SK-N-MC (cell line): ENCODE measurements at regions not wholly inside any gene's neighbourhood (a gene's known extent, or its start where the extent isn't known, plus 50 kb on each side); places are given as distances from the start of the nearest gene placed in this dataset.

ENCODE experiments used
- DNase-seq: peaks from one replicate; pipeline ENCODE4 v3.0.0-alpha.2; 2011; ENCODE audit warnings: low read depth, low spot score
- H3K27ac ChIP-seq: fragments of 200-600 bp; sonication (generic); 2 replicates; pipeline ENCODE4 v1.5.1; 2016; ENCODE audit warnings: mixed run types
- H3K36me3 ChIP-seq: fragments of 200-600 bp; sonication (generic); 2 replicates; pipeline ENCODE4 v1.6.1; 2017; ENCODE audit warnings: antibody characterized with exemption, low read length, mixed read lengths; ENCODE audit not compliant: insufficient read depth
- H3K4me3 ChIP-seq: fragments of 200-600 bp; sonication (generic); 2 replicates; pipeline ENCODE4 v1.5.1; 2016
- H3K9ac ChIP-seq: fragments of 200-600 bp; sonication (generic); 2 replicates; pipeline ENCODE4 v1.8.0; 2017; ENCODE audit warnings: mixed run types, mixed read lengths; ENCODE audit not compliant: insufficient read length
- H3K9me3 ChIP-seq: fragments of 200-600 bp; sonication (generic); 2 replicates; pipeline ENCODE4 v1.6.1; 2017; ENCODE audit warnings: low read depth, mild to moderate bottlenecking, antibody characterized with exemption, low read length, moderate library complexity, mixed read lengths
- EZH2 ChIP-seq: fragments of 200-600 bp; sonication (generic); IDR thresholded peaks from one replicate; pipeline ENCODE4 v1.6.1; 2017; ENCODE audit warnings: antibody characterized with exemption
- FOXP2 ChIP-seq: optimal IDR thresholded peaks from 2 replicates; pipeline ENCODE3; 2011; ENCODE audit warnings: mild to moderate bottlenecking, moderate library complexity; ENCODE audit not compliant: insufficient read depth; ENCODE audit errors: extremely low read length, control extremely low read depth
- POLR2AphosphoS5 ChIP-seq: IDR thresholded peaks from 2 replicates; pipeline ENCODE4 v1.6.1; 2012; ENCODE audit warnings: mild to moderate bottlenecking, low read depth, low read length, borderline replicate concordance

DNA sequence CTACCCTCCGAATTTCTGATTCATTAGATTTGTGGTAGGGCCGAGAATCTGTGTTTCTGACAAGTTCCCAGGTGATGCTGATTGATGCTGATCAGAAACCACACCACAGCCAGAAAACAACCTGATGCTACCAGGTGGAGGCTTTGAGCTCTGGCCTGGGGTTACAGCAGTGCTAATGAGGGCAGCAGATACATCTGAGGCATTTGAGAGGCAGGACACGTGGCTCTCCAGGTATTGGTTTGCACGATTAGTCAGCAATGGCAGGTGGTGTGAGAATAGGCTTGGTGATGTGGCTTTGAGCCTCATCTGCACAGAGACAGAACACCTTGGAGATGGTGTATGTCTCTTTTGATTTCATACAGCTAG, 78.8 kb upstream of the THBS1 start:
- Histone ChIP-seq H3K9ac (no peak overlapping the region), H3K4me3 (no peak overlapping the region), H3K9me3 (no peaks in the 10 kb centered on the region), H3K36me3 (no peaks in the 10 kb centered on the region), H3K27ac (no peak overlapping the region)
- DNase-seq, result no peak
- TF ChIP-seq EZH2 (no peak), POLR2AphosphoS5 (no peak), FOXP2 (no peak)

DNA sequence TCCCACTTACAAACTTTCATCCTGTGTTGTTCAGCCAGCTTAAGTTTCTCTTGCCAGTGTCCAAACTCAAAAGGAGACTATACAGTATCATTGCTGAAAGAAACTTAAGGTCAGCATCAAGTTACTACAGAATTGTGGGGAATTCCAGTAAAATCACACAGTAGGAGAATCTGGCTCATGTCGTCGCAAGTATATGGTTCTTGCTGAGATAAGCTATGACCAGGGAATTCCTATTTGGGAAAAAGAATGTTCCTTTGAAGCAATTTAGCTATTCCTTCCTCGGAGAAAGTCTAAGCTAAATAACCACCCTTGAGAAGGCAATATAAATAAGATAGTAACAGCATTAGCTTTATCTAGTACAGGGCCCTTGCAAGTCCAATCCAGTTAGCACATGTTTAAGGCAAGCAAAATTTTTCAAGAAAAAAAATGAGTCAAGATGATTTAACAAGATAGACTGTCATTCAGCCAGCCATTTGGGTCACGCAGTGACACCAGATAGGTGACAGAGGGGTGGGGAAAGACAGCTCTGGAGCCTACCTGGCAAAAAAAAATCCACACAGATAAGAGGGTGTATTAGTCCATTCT, 78.2 kb upstream of the THBS1 start:
- no peak overlapping the region for H3K9ac ChIP-seq
- no peak for DNase-seq
- H3K9me3 ChIP-seq, result no peaks in the 10 kb centered on the region
- H3K4me3 ChIP-seq, result no peak overlapping the region
- TF ChIP-seq FOXP2, result no peak
- TF ChIP-seq EZH2, result no peak
- no peak for TF ChIP-seq POLR2AphosphoS5
- H3K36me3 ChIP-seq, result no peaks in the 10 kb centered on the region
- H3K27ac ChIP-seq, result no peak overlapping the region

DNA sequence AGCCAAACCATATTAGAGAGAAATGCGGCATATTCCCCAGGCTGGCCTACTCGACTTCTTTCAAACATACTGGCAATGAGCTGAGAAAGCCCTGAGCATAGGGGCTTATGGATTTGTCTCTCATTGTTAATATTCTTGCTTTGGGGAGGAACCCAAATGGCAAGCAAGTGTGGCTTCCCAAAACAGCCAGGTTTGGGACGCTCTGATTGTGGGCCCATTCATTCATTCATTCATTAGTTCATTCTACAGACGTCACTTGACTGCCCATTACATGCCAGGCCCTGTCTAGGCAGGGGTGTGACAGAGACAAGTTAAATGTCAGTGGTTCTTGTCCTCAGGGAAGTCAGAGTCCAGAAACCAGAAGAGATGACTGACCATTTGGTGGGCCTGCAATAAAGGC, 77.4 kb upstream of the THBS1 start:
- Histone ChIP-seq H3K27ac (no peak overlapping the region), H3K9me3 (no peaks in the 10 kb centered on the region), H3K4me3 (no peak overlapping the region), H3K36me3 (no peaks in the 10 kb centered on the region), H3K9ac (no peak overlapping the region)
- TF ChIP-seq EZH2, result no peak
- no peak for TF ChIP-seq POLR2AphosphoS5
- no peak for TF ChIP-seq FOXP2
- DNase-seq, result no peak

DNA sequence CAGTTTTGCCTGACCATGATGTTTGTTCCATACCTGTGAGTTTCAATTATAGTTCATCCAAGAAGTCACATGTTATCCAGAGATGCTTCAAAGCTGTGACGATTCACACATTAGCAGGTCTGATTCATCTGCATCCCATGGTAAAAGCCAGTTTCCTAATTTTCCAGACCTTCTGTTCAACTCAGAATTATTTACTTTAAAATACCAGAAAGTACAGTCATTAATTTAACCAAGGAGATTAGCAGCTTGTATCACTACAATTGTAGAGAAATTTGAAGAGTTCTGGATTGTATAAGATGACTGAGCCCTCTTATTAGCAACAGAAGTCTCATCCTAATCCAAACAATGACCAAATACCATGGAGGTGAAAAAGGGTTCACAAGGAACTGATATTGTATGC, 76.1 kb upstream of the THBS1 start:
- H3K9ac ChIP-seq, result no peak overlapping the region
- TF ChIP-seq FOXP2, result no peak
- TF ChIP-seq EZH2, result no peak
- no peak for TF ChIP-seq POLR2AphosphoS5
- no peaks in the 10 kb centered on the region for H3K9me3 ChIP-seq
- no peak for DNase-seq
- no peaks in the 10 kb centered on the region for H3K36me3 ChIP-seq
- H3K4me3 ChIP-seq, result no peak overlapping the region
- no peak overlapping the region for H3K27ac ChIP-seq

DNA sequence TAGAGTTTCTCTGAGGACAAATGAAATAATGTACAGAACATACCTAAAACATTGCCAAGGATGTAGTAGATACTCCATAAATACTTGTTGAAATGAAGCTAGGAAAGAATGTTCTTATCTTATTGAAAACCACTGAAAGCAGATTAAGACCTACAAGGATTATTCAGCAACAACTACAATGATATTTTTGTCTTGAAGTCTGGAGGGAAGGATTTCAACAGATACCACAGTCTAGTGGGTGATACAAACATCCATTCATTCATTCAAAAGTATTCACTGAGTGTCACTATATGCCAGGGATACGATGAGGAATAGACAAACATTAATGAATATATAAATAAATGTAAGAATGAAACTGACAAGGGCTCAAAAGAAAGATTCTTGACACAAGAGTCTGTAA, 74.7 kb upstream of the THBS1 start:
- no peak overlapping the region for H3K27ac ChIP-seq
- TF ChIP-seq POLR2AphosphoS5 (no peak), FOXP2 (no peak), EZH2 (no peak)

DNA sequence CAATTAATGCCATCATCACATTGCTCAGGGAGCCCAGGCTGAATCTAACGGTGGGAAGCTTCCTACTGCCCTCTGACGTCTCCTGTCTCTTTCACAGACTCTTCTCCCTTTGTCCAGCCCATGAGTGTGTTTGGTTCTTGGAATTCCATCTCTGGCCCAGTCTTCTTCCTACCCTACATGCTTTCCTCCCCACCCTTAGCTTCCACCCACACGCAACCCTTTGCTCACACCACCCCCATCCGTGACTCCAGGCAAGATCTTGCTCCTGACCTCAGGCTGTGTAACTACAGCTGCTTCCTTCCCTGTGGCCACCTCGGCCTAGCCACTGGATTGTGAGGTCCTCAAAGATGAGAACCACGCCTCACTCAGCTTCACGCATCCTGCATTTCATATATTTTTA, 72.3 kb upstream of the THBS1 start:
- no peak for DNase-seq
- H3K36me3 ChIP-seq, result no peaks in the 10 kb centered on the region

More for the DNA sequence above, 74.7 kb upstream of the THBS1 start:
- no peak for DNase-seq
- Histone ChIP-seq H3K9me3 (no peaks in the 10 kb centered on the region), H3K4me3 (no peak overlapping the region), H3K36me3 (no peaks in the 10 kb centered on the region), H3K9ac (no peak overlapping the region)

DNA sequence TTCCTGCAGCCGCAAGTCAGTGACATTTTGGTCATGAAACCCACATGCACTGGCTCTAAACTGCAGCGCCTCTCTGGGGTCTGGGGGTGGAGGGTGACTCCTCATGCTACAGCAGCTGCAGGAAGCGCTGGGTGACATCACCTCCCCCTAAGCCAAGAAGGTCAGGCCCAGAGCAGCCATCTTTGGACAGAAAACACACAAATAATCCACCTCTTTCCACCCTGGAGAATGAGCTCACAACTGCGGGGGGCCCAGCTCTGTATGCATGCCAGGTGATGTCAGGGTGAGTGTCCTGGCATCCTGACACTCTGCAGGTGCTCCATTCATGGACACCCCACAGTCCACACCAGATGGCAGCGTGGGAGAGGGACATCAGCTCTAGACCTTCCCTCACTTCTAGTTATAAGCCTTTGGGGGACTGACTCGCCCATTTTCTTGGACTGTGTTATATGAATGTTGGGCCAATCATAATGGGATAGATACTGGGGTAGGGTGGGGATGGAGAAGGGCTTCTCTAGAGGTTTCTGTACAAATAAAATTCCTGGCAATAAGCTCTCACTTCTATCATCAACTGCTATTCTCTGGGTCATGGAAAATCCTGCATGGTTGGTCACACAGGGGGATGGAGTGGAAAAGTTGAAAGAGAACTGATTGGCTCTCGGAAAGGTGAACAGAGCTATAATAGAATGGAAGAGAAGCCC, 70.7 kb upstream of the THBS1 start:
- Histone ChIP-seq H3K9ac (no peak overlapping the region), H3K4me3 (no peak overlapping the region), H3K36me3 (no peaks in the 10 kb centered on the region), H3K9me3 (no peaks in the 10 kb centered on the region), H3K27ac (no peak overlapping the region)
- TF ChIP-seq FOXP2 (no peak), EZH2 (no peak), POLR2AphosphoS5 (no peak)
- no peak for DNase-seq

More for the DNA sequence above, 72.3 kb upstream of the THBS1 start:
- Histone ChIP-seq H3K9ac (no peak overlapping the region), H3K4me3 (no peak overlapping the region), H3K27ac (no peak overlapping the region), H3K9me3 (no peaks in the 10 kb centered on the region)
- no peak for TF ChIP-seq FOXP2
- TF ChIP-seq EZH2, result no peak
- no peak for TF ChIP-seq POLR2AphosphoS5

DNA sequence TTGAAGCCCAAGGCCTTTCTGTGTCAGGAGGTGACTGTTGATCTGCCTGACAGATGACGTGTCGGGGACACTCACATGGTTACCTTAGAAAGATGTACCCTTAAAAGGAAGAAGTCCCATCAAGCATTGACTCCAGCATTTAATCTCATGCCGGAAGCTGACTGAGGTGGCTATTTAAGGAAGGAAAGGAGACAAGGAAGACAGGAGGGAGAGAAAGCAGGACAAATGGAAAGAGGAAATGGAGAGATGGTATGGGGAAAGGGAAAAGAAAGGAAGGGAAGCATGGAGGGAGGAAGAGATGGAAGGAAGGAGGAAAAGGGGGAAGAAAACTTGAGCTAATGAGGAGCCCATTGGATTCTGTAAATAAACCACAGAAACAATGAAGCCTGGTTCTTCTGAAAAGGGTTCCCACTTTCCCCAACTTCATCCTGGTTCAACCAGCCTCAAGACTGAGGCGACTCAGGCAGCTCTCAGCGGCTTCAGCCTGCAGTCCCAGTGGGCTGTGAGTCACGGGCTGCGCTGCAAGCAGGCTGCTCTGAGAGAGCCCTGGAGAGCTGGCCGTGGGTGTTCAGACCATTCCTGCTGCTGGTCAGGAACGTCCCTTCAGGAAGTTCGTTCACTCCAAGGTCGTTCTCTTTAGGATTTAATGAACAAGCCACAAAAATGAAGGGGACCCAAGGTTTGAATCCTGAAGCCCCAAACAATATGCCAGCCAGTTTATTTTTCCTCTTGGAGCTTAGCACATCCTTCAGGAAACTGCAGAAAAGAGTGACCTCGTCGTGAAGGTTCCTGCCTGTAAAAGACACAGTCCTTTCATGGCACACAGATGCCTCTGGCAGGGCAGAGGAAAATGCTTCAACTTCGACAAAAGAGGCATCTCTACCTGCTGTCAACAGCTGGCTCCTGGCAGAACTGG, 69.6 kb upstream of the THBS1 start:
- Histone ChIP-seq H3K9ac (no peak overlapping the region), H3K9me3 (no peaks in the 10 kb centered on the region), H3K27ac (no peak overlapping the region), H3K36me3 (no peaks in the 10 kb centered on the region), H3K4me3 (no peak overlapping the region)
- TF ChIP-seq EZH2 (no peak), POLR2AphosphoS5 (no peak), FOXP2 (no peak)
- no peak for DNase-seq

DNA sequence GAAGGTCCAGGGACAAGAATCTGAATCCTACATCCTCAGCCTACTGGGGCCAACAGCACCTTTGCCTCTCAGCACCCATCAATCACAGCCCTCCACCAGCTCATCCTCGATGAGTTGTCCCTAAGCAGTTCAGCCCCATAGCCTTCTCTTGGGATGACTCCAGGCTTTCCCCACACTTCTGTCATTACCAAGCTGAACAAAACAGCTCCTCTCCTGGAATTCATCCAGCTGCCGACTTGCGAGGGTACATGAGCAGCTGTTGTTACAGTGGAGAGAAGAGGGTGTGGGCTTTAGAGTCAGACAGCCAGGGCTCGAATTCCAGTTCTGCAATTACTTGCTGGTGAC, 69.0 kb upstream of the THBS1 start:
- DNase-seq, result no peak
- Histone ChIP-seq H3K36me3 (no peaks in the 10 kb centered on the region), H3K27ac (no peak overlapping the region), H3K4me3 (no peak overlapping the region), H3K9me3 (no peaks in the 10 kb centered on the region), H3K9ac (no peak overlapping the region)
- TF ChIP-seq POLR2AphosphoS5 (no peak), EZH2 (no peak)
